Adrenal gland (tissue), 9 donors: ENCODE measurements at regions not wholly inside any gene's neighbourhood (a gene's known extent, or its start where the extent isn't known, plus 50 kb on each side); places are given as distances from the start of the nearest gene placed in this dataset.
"Not testable (repeated sequence)": the region's sequence is repeated elsewhere in the genome, so short reads cannot be mapped to it uniquely, and the experiment has no call there.

ENCODE experiments used
- DNase-seq, 7 donors: peaks; one replicate each; pipeline ENCODE4 v3.0.0-alpha.2; 2019 to 2020
- H3K27ac ChIP-seq, 5 donors: fragments of 200-600 bp; sonication (generic) in 4 of 5; 1 replicate in 3 of 5; 2 replicates in 2 of 5; pipeline versions ENCODE4 v1.5.1 to v1.8.0; 2016 to 2020; ENCODE audit warnings: mild to moderate bottlenecking in 1 of 5
- H3K27me3 ChIP-seq: fragments of 200-600 bp; 2 replicates; pipeline ENCODE4 v1.8.0; 2021
- H3K36me3 ChIP-seq, 2 donors: fragments of 200-600 bp; replicated peaks in 1 of 2; 1 replicate in 1 of 2; 2 replicates in 1 of 2; pipeline versions ENCODE4 v1.5.1 to v1.8.0; 2018 to 2022
- H3K4me1 ChIP-seq, 2 donors: fragments of 200-600 bp; replicated peaks in 1 of 2; 1 replicate in 1 of 2; 2 replicates in 1 of 2; pipeline versions ENCODE4 v1.5.1 to v1.8.0; 2018 to 2021
- H3K4me3 ChIP-seq, 4 donors: fragments of 200-600 bp; sonication (generic) in 3 of 4; one replicate each; pipeline ENCODE4 v1.5.1; 2016 to 2018
- H3K9me3 ChIP-seq, 3 donors: fragments of 200-600 bp; sonication (generic) in 1 of 3; replicated peaks in 1 of 3; 1 replicate in 2 of 3; 2 replicates in 1 of 3; pipeline versions ENCODE4 v1.5.1 to v1.8.0; 2016 to 2021
- POLR2A ChIP-seq, 2 donors: fragments of 450-650 bp; IDR thresholded peaks; one replicate each; pipeline ENCODE4 v1.6.1; 2017; ENCODE audit warnings: antibody characterized with exemption in 2 of 2, mild to moderate bottlenecking in 2 of 2, moderate library complexity in 1 of 2
- WGBS, 4 donors: extraction: QIAGEN DNeasy Blood & Tissue Kit in 2 of 4; methylation state at CpG; one replicate each; pipeline versions ENCODE4 v1.1.5 to v1.1.7; 2013 to 2017; 5-methylcytosine and 5-hydroxymethylcytosine counted together
- intact Hi-C, 2 donors: fragments of 100-400 bp; cut with DNase I; formaldehyde crosslinking; loops; one replicate each; pipeline versions ENCODE4 v1.14.1 to v1.15.0; 2022 to 2023
- TF ChIP-seq, protein P1 (sequence below), 6 experiments: fragments of 450-650 bp in 4 of 6; fragments of 200-600 bp in 2 of 6; sonication (generic) in 1 of 6; IDR thresholded peaks; 1 replicate in 5 of 6; 2 replicates in 1 of 6; pipeline versions ENCODE4 v1.5.1 to v1.8.0; 2016 to 2021; ENCODE audit warnings: antibody characterized with exemption in 6 of 6, mild to moderate bottlenecking in 2 of 6, moderate library complexity in 1 of 6
- donor health status: healthy with polysubstance abuse.
- donor health status: Bipolar disorder and iron deficiency.
- donor health status: DM: yes; HTN: yes; CAD: no.
- donor health status: DM: no; HTN: no; CAD: no.
- donor health status: DM: no; HTN: no; CAD: no.

DNA sequence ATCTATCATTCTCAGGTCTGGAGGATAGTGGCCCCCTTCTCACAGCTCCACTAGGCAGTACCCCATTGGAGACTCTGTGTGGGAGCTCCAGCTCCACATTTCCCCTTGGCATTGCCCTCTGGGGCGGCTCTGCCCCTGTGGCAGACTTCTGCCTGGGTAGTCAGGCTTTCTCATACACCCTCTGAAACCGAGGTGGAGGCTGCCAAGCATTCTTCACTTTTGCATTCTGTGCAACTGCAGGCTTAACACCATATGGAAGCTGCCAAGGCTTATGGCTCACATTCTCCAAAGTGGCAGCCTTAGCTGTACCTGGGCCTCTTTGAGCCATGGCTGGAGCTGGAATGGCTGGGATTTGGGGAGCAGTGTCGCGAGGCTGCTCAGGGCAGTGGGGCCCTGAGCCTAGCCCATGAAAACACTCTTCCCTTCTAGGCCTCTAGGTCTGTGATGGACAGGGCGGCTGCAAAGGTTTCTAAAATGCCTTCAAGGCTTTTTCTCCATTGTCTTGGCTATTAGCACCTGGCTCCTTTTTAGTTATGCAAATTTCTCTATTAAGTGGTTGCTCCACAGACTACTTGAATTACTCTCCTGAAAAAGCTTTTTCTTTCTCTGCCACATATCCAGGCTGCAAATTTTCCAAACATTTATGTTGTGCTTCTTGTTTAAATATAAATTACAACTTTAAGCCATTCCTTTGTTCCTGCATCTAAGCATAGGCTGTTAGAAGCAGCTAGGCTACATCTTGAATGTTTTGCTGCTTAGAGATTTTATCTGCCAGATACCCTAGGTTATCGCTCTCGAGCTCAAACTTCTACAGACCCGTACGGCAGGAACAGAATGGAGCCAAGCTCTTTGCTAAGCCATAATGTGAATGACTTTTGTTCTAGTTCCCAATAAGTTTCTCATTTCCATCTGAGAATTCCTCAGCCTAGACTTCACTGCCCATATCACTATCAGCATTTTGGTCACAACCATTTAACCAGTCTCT lies 206.5 kb downstream of the CPS1 start:
- TF ChIP-seq, protein P1, sequence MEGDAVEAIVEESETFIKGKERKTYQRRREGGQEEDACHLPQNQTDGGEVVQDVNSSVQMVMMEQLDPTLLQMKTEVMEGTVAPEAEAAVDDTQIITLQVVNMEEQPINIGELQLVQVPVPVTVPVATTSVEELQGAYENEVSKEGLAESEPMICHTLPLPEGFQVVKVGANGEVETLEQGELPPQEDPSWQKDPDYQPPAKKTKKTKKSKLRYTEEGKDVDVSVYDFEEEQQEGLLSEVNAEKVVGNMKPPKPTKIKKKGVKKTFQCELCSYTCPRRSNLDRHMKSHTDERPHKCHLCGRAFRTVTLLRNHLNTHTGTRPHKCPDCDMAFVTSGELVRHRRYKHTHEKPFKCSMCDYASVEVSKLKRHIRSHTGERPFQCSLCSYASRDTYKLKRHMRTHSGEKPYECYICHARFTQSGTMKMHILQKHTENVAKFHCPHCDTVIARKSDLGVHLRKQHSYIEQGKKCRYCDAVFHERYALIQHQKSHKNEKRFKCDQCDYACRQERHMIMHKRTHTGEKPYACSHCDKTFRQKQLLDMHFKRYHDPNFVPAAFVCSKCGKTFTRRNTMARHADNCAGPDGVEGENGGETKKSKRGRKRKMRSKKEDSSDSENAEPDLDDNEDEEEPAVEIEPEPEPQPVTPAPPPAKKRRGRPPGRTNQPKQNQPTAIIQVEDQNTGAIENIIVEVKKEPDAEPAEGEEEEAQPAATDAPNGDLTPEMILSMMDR (IDR thresholded peaks at IDR 0.05), result no peak
- no peak for TF ChIP-seq POLR2A (IDR thresholded peaks at IDR 0.05)
- H3K27ac ChIP-seq, result no peak overlapping the region
- intact Hi-C loops, result no loop called here
- WGBS, 4 donors, result 76 to 88% (median 81%) methylated on average over 9 of the region's 9 CpGs
- DNase-seq, result no peak
- H3K27me3 ChIP-seq, result no peaks in the 10 kb centered on the region
- H3K4me3 ChIP-seq, result no peak overlapping the region
- no peaks in the 10 kb centered on the region for H3K9me3 ChIP-seq
- no peaks in the 10 kb centered on the region for H3K36me3 ChIP-seq
- no peaks in the 10 kb centered on the region for H3K4me1 ChIP-seq

DNA sequence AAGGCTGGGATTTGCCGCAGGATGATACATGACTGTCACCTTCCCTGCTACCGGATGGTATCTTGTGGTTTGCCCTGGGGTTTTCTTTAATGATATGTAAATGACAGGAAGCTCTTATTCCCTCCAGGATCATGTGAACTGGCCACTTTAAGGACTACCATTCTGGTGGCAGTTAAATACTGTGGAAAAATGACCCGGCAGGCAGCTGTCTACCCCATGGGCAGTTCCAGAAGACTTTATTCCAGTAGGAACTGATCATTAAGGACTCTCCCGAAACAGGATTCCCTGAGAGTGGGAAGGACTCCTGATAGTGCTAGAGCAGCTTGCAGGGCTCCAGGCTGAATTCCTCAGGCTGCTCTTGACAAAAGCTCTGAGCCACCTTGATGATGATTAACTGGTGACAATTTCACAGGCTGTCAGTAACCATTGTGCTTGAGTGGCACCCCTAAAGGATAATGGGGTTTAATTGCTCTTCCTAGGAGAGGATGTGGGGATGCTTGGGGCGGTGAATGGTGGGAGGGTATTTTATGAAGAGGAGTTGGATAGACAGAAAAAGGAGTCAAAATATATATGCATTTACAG lies 212.0 kb downstream of the CPS1 start:
- WGBS, 4 donors, result 63 to 76% (median 70%) methylated on average over 5 of the region's 5 CpGs
- Histone ChIP-seq H3K27me3 (no peaks in the 10 kb centered on the region), H3K4me1 (no peaks in the 10 kb centered on the region), H3K4me3 (no peak overlapping the region), H3K9me3 (no peaks in the 10 kb centered on the region), H3K27ac (no peak overlapping the region), H3K36me3 (no peaks in the 10 kb centered on the region)
- intact Hi-C loops, result no loop called here
- no peak for TF ChIP-seq POLR2A (IDR thresholded peaks at IDR 0.05)
- TF ChIP-seq, protein P1 (IDR thresholded peaks at IDR 0.05), result no peak
- no peak for DNase-seq

DNA sequence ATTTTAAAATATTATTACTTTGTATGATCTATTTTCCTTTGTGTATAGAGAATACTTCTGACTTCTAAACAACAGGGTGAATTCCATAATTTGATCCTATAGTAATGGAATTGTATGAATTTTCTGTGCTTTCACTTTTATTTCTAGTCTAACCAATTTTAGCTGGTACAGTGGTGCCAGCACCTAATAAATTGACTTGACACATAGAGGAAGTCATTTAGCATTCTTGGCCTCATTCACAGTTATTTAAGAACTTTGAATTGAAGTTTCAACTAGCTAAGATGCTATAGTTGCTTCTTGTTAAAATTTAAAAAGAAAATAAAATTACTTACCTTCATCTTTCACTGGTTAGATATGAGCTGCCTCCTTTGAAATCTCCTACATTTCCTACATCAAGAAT lies 220.4 kb downstream of the CPS1 start:
- Histone ChIP-seq H3K4me1 (no peaks in the 10 kb centered on the region), H3K9me3 (no peaks in the 10 kb centered on the region), H3K27ac (no peak overlapping the region), H3K4me3 (no peak overlapping the region), H3K36me3 (no peaks in the 10 kb centered on the region), H3K27me3 (no peaks in the 10 kb centered on the region)
- intact Hi-C loops, result no loop called here
- no peak for DNase-seq
- no peak for TF ChIP-seq POLR2A (IDR thresholded peaks at IDR 0.05)
- TF ChIP-seq, protein P1 (IDR thresholded peaks at IDR 0.05), result no peak

DNA sequence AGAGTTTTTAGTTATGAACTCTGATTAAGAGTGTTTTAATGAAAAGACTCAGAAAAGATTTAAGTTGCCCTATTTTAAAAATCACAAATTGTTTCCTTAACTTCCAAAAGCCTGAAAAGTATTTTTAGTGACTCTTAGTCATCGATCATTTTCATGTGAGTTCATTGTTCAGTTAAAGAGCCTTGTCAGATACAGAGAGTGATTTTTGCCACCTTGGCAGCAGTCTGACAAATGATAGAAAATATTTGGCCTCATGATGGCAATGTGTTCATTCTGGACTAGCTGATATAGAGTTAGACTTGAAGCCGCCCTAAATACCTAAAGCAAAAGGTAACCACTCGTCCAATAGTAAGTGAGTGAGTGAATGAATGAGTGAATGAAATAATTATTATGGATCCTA lies 225.8 kb downstream of the CPS1 start:
- Histone ChIP-seq H3K9me3 (no peaks in the 10 kb centered on the region), H3K27me3 (no peaks in the 10 kb centered on the region), H3K27ac (no peak overlapping the region), H3K36me3 (no peaks in the 10 kb centered on the region), H3K4me3 (no peak overlapping the region), H3K4me1 (no peaks in the 10 kb centered on the region)
- TF ChIP-seq POLR2A (IDR thresholded peaks at IDR 0.05), result no peak
- TF ChIP-seq, protein P1 (IDR thresholded peaks at IDR 0.05), result no peak
- DNase-seq, result no peak
- intact Hi-C loops, result no loop called here
- 62 to 72% (median 71%) methylated on average over 3 of the region's 3 CpGs for WGBS, 4 donors

DNA sequence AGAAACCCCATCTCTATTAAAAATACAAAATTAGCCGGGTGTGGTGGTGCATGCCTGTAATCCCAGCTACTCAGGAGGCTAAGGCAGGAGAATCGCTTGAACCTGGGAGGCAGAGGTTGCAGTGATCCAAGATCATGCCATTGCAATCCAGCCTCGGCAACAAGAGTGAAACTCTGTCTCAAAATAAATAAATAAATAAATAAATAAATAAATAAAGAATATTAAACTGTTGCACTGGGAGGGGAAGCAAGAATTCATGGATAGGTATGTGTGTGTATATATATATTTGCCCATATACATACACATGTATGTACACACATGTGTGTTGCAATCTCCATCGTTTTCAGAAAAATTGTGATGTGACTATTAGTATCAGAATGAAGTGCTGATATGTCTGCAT lies 231.4 kb downstream of the CPS1 start:
- 86 to 98% (median 92%) methylated on average over 4 of the region's 4 CpGs for WGBS, 4 donors
- H3K4me1 ChIP-seq, intact Hi-C loops, H3K27ac ChIP-seq, DNase-seq, H3K4me3 ChIP-seq, H3K27me3 ChIP-seq, H3K36me3 ChIP-seq, H3K9me3 ChIP-seq: not testable (repeated sequence)
